GM23248 (cell line): ENCODE measurements at regions not wholly inside any gene's neighbourhood (a gene's known extent, or its start where the extent isn't known, plus 50 kb on each side); places are given as distances from the start of the nearest gene placed in this dataset.

ENCODE experiments used
- EZH2 ChIP-seq: fragments of 200-600 bp; sonication (generic); IDR thresholded peaks from 2 replicates; pipeline ENCODE4 v1.6.1; 2018; ENCODE audit warnings: antibody characterized with exemption, mild to moderate bottlenecking; ENCODE audit not compliant: insufficient read depth, poor library complexity, severe bottlenecking
- EZH2phosphoT487 ChIP-seq: fragments of 200-600 bp; sonication (generic); IDR thresholded peaks from 2 replicates; pipeline ENCODE4 v1.6.1; 2018; ENCODE audit warnings: antibody characterized with exemption, moderate library complexity, mild to moderate bottlenecking, low read depth; ENCODE audit not compliant: insufficient read depth

DNA sequence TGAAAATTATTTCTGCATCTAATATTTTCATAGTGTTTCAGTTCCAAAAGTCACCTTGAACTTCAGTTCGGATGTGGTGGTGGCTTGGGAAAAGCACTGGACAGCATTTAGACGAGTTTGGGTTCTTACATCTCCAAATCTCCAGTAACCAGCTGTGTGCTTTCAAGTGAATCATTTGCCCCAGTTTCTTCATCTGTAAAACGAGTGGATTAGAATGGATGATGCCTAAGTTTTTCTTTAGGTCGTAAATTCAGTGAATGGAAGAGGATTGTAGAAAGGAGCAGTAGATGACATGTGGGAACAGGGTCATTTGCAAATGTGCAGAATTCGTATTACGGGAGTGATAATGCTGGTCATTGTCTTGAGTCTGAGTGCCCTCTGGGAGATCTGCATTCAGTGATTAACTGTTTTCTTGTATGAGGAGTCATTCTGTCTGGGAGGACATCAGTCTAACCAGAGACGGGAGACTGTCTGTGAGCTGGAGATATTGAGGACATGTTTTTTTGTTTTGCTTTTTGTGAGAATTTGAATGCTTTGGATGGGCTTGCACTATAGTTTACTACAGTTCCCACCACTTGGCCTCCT, 641.6 kb upstream of the TBL1XR1 start:
- TF ChIP-seq EZH2: no peak
- no peak for TF ChIP-seq EZH2phosphoT487
